HG03571 (cell line): ENCODE measurements at regions not wholly inside any gene's neighbourhood (a gene's known extent, or its start where the extent isn't known, plus 50 kb on each side); places are given as distances from the start of the nearest gene placed in this dataset.

Source experiments
- ATAC-seq: cut with Tn5 transposase; IDR thresholded peaks from one replicate; pipeline ENCODE4 v1.9.1; 2021; ENCODE audit not compliant: unreplicated experiment

DNA sequence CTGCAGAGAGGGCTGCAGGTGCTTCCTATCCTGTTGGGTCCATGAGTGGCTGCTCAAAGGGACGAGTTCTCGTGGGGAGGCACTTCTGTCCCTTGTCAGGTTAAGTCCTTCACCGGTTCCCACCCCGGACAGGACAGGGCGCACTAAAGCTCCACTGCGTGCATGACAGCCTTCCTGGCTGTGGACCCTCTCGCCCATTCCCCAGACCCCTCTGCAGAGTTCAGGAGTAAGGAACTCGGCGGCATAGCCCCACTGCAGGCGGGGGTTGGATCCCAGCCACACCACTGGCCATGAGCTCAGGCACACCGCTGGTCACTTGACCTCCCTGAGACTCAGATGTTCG is 147.5 kb upstream of the ID2 start:
- no peak for ATAC-seq

- ATAC-seq: no peak
Measured at GRCh38 chr2:8534729-8535468, 147.0 kb upstream of the ID2 start.

DNA sequence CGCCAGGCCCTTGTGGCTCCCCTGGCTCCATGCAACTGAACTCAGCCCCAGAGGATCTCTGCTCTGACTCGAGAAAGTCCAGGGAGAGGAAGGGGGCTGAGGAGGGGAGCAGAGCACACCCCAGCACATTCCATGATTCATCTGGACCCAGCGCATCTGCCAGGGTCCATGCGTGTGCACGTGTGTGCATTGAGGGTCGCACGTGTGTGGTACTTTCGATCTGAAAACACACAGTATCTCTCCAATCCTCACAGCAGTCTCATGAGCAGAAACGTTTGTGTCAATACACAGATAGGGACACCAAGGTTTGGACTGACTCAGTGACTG is 146.4 kb upstream of the ID2 start:
- no peak for ATAC-seq

DNA sequence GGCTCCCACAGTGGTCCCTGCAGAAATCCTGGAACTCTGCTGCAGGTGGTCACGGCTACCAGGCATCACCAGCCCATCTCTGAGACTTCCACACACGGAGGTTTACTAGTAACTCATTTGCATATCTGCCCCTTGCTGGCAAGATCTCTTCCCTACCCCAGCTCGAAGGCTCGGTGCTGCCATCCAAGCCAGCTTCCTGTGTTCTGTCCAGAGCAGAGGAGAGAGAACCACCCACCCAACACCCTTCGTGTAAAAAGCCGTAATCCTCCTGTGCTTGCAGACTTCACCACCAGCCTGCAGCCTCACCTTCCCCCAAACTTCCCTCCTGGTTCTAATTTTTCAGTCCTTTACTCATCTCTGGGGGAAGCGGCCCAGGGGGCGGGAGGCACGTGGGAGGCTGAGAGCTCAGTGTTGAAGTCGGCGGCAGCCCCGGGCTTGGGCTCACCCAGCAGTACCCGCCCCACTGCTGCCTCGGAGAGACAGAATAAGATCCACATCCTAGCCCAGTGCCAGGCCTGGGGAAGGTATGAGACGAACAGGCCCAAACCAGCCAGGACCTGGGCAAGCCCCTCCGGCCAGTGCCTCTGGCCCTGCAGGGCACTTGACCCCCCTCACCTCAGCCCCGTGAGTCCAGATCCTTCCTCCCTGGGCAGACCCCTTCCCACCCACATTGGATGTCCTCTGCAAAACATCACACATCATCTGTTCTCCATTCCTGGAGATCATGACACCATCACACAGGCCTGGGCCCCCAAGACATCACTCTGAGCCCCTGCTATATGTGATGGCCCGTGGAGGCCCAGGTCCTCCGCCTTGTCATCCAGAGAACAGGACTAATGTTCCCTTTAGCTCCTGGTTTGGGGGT is 145.8 kb upstream of the ID2 start:
- no peak for ATAC-seq

- ATAC-seq: no peak
Measured at GRCh38 chr2:8536686-8537561, 144.9 kb upstream of the ID2 start.

DNA sequence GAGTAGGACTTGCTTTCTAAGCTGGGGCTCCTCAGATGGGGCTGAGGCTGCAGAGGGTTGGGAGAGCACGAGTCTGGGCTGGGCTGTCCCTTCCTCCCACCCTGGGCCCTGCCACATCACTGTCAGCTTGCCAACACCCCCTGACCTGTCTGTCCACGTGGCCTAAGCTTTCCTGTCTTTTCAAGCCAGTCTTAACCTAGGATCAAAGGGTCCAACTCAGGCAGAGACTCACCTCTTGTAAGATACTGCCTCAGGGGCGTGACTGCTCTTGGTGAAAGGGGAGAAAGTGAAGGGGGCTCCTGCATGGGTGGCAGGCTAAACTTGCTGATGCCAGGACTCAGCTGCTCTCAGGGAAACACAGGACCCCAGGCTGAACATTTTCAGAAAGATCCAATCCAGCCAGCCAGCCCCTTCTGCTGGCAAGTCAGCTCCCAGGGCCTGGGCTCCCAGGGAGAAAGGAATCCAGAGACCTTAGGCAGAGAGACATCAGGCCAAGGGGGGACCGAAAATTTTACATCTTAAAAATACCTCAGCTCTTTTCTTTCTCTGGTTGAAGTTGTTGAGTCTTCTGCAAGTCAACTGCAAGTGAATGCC is 144.2 kb upstream of the ID2 start:
- ATAC-seq: no peak

DNA sequence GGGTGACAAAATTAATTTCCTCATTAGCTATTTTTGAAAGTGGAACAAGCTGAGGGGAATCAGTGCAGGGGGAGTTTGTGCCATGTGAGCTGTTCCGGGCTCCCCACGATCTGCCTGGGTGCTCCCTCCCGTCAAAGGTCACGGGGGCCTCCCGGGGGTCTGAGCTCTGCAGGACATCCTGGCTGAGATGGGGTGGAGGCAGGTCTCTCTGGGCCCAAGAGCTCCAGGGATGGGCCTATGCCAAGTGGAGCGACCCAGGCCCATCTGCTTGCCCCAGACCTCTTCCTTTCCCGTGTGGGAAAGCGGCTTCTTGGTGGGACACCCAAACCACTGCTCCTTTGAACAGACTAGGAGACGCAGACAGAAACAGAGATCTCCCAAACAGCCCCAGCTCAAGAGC is 143.3 kb upstream of the ID2 start:
- no peak for ATAC-seq

- no peak for ATAC-seq
Measured at GRCh38 chr2:8538931-8539621, 142.8 kb upstream of the ID2 start.

GRCh38 chr2:8539743-8540551 is 141.9 kb upstream of the ID2 start:
- no peak for ATAC-seq

DNA sequence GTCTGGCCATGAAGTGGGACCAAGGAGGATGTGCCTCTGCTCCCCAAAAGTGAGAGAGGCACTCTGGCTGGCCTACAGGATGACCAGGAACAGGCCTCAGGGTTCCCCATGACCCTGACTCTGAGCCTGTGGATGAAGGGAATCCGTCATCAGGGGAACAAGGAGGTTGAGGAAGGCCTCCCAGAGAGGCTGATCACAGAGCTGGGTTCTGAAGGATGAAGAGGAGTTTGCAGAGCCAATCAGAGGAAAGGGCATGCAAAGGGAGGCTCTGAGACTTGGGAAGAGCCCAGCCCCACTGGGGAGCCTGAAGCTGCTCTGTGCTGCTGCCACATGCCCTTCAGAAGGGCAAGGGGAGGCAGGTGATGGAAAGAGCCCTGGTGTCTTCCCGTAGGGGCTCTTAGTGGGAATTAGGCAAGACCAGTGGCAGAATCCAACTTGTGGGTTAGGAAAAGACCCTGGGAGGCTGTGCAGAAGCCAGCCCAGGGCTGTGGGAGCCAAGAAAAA is 141.3 kb upstream of the ID2 start:
- no peak for ATAC-seq

DNA sequence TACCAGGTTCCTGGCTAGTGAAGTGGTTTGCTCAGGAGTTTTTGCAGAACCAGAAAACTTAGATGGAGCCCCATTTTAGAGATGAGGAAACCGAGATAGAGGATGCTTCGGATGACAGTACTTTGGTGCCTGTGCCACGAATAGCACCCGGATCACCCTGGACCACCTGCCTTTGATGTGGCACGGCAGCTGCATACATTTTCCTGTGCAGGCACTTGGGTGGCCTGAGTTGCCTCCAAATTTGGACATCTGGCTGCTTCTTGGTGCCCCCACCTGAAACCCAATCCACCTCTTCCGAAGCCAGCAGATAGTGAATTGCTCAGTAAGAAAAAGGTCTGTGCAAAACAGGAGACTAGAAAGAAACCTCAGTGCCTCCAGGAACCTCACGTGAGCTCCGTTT is 140.6 kb upstream of the ID2 start:
- no peak for ATAC-seq

DNA sequence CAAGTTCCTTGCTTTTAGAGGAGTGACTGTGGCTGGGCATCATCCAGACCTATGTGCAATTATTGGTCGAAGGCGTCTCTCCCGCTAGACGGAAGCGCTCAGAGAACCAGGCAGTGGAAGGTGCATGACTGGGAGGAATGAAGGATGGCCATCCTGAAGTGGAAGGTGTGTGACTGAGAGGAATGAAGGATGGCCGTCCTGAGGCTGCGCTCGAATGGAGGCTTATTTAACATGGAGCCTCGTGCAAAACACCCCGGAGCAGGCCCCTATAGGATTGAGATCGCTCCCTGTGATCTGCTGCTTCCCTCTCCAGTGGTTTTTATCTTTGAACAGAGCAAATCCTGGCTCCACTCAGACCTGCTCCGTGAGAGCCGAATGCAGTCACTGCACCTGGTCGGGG is 140.2 kb upstream of the ID2 start:
- no peak for ATAC-seq

GRCh38 chr2:8542381-8543059 is 139.3 kb upstream of the ID2 start:
- ATAC-seq: no peak

DNA sequence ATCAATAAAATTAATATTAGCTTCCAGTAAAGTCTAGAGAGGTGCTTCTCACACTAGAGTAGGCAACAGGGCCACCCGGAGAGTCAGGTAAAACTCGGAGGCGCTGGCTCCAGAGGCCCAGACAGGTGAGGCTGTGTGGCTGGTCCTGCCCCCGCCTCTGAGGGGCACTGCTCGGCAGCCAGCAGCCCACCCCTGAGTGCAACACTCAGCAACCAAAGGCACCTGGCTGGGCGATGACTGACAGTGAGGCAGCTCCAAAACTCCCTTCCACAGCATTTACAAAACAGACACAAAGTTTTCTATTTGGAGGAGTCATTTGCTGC is 138.8 kb upstream of the ID2 start:
- ATAC-seq: peak; percentile 5

DNA sequence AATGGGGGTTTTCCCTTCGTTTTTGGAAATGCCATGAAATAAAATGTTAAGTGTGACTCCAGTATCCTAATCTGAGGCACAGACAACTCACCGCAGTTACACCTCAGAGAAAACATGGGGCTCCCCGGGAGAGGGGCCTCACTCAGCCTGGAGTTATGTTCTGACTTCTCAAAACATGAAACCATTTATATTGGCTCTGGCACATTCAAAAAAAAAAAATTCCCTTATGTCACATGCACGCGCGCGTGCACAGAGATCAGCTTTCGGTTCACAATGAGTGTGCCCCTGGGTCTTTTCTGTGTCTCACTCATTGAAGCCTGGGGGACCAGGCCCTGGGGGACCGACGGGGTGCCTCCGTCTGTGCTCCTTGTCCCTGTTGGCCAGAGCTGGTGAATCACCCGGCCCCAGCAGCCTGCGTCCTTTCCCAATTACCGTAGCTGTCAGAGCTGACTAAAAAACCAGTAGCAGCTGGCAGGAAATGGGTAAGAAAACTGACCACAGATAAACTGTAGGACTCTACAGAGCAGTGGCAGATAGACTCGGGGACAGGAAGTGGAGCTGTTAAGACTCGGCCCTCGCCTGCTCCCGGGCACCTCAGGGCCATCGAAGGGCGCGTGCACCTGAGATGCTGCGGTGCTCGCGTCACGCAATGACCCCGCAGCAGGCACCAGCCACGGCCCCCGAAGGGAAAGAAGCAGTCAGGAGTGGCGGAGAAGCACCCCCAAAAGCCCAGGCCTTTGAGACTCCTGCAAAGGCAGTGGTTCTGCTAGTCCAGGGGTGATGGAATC is 138.3 kb upstream of the ID2 start:
- ATAC-seq: peak; percentile 72

- no peak for ATAC-seq
Measured at GRCh38 chr2:8544171-8544785, 137.6 kb upstream of the ID2 start.

DNA sequence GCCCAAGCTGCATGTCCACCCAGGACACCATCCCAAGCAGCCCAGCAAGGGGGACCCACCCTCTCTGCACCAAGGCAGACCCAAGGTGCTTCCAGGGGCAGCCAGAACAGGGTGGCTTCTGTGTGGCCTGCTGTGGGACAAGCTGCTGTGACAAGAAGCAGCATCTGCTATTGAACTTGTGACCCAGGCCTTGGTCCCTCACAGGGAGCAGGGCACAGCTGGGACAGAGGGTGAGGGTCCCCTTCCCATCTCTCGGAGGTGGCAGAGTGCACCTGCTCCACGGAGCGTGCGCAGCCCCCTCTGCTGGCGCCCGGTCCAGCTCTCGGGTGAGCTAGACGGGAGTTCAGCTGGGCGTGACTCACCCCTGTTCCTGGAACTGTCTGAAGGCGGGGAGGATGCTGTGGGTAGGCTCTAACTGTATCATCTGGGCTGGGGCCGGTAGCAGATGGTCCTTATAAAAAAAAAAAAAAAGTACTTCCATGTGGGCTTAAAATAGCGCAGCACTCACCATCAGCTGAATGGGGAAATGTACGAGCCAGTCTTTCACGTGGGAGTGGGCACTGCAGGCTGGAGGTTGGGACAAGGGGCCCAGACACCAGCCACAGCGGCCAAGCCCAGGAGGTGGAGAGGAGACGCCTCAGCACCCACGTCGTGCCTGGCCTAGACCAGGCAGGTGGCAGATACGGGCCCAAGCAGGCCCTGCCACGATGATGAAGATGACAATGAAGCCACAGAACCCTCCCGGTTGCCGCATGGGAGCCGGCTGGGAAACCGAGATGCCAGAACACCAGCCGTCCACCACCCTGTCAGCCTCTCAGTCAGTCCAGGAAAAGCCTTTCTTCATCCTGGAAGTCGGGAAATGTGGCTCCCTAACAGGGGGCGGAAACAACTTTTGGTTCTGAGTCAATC is 136.8 kb upstream of the ID2 start:
- ATAC-seq: peak; percentile 56
